DMS79 (cell line): ENCODE measurements at regions not wholly inside any gene's neighbourhood (a gene's known extent, or its start where the extent isn't known, plus 50 kb on each side); places are given as distances from the start of the nearest gene placed in this dataset.

Source experiments
- DNase-seq: peaks from one replicate; lab custom pipeline; 2025; lab: John Stamatoyannopoulos, UW

GRCh38 chr12:69062621-69063237, 129.8 kb upstream of the CPM start:
- no peak for DNase-seq

- DNase-seq = no peak
These were observed 131.9 kb upstream of the CPM start for GRCh38 chr12:69064734-69065443.

GRCh38 chr12:69065775-69066174, 132.8 kb upstream of the CPM start:
- DNase-seq = no peak

GRCh38 chr12:69066492-69067373, 133.8 kb upstream of the CPM start:
- DNase-seq = no peak

GRCh38 chr12:69067713-69068112, 134.7 kb upstream of the CPM start:
- no peak for DNase-seq

- DNase-seq = no peak
These were observed 135.5 kb upstream of the CPM start for GRCh38 chr12:69068448-69068847.

GRCh38 chr12:69069479-69069878, 136.5 kb upstream of the CPM start:
- no peak for DNase-seq

- DNase-seq = no peak
These were observed 137.5 kb upstream of the CPM start for GRCh38 chr12:69070319-69071090.

- DNase-seq = no peak
These were observed 138.1 kb upstream of the CPM start for GRCh38 chr12:69071091-69071370.

GRCh38 chr12:69073035-69073434, 140.1 kb upstream of the CPM start:
- no peak for DNase-seq

GRCh38 chr12:69074556-69075349, 141.8 kb upstream of the CPM start:
- DNase-seq = no peak

GRCh38 chr12:69083689-69084088, 150.7 kb upstream of the CPM start:
- no peak for DNase-seq

GRCh38 chr12:69084816-69085378, 151.9 kb upstream of the CPM start:
- no peak for DNase-seq

GRCh38 chr12:69085852-69086251, 152.9 kb upstream of the CPM start:
- no peak for DNase-seq

- no peak for DNase-seq
These were observed 151.4 kb upstream of the CPSF6 start for GRCh38 chr12:69087986-69088385.

GRCh38 chr12:69090722-69091121, 148.6 kb upstream of the CPSF6 start:
- DNase-seq = no peak

GRCh38 chr12:69091442-69092017, 147.8 kb upstream of the CPSF6 start:
- DNase-seq = no peak

GRCh38 chr12:69092137-69092536, 147.2 kb upstream of the CPSF6 start:
- no peak for DNase-seq

GRCh38 chr12:69094606-69095216, 144.7 kb upstream of the CPSF6 start:
- DNase-seq = no peak

- DNase-seq = no peak
These were observed 143.4 kb upstream of the CPSF6 start for GRCh38 chr12:69095765-69096477.
